PFSK-1 (cell line): ENCODE measurements at regions not wholly inside any gene's neighbourhood (a gene's known extent, or its start where the extent isn't known, plus 50 kb on each side); places are given as distances from the start of the nearest gene placed in this dataset.

Source experiments
- FOXP2 ChIP-seq: optimal IDR thresholded peaks from 2 replicates; pipeline ENCODE3; 2011; ENCODE audit warnings: borderline replicate concordance, control low read depth, inconsistent platforms; ENCODE audit not compliant: insufficient read depth; ENCODE audit errors: extremely low read length, extremely low read depth
- POLR2AphosphoS5 ChIP-seq: IDR thresholded peaks from 2 replicates; pipeline ENCODE4 v1.6.1; 2012; ENCODE audit warnings: low read depth, mild to moderate bottlenecking, control low read depth, low read length, moderate library complexity
- REST ChIP-seq, 2 experiments: IDR thresholded peaks; 2 replicates each; pipeline versions ENCODE4 v1.6.1 to v1.8.0; 2011 to 2012; ENCODE audit warnings: low read depth in 2 of 2, low read length in 2 of 2, control low read depth in 1 of 2, inconsistent platforms in 1 of 2, mild to moderate bottlenecking in 1 of 2, moderate library complexity in 1 of 2; ENCODE audit not compliant: insufficient read depth in 1 of 2
- SIN3A ChIP-seq: IDR thresholded peaks from 2 replicates; pipeline ENCODE4 v1.6.1; 2012; ENCODE audit warnings: mild to moderate bottlenecking, low read length, moderate library complexity, borderline replicate concordance; ENCODE audit not compliant: insufficient read depth
- TAF1 ChIP-seq: IDR thresholded peaks from 2 replicates; pipeline ENCODE4 v1.6.1; 2012; ENCODE audit warnings: low read length, control low read depth, borderline replicate concordance; ENCODE audit not compliant: insufficient read depth

DNA sequence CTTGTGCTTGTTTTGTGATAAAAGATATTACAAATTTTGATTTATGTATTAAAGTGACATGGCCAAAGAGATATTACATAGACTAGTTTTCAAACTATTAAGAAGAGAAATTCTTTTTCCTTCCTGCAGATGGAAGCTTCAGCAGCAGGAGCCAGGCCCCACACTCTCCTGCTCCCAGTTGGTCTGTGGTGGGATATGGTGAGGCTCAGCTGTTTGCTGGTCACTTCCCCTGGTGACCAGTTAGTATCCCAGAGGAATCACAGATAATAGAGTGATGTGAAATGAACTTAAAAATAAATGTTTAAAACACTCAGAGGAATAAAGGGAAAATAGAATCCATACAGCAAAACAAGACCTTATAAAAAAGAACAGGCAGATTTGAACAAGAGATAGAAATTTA is 154.7 kb downstream of the KTN1 start:
- TF ChIP-seq TAF1 (no peak), FOXP2 (no peak), REST (IDR thresholded peaks at IDR 0.05; ENCODE audit: insufficient read depth in 1 of 2, low read depth in 2 of 2, low read length in 2 of 2) (no peak), SIN3A (no peak), POLR2AphosphoS5 (no peak)

DNA sequence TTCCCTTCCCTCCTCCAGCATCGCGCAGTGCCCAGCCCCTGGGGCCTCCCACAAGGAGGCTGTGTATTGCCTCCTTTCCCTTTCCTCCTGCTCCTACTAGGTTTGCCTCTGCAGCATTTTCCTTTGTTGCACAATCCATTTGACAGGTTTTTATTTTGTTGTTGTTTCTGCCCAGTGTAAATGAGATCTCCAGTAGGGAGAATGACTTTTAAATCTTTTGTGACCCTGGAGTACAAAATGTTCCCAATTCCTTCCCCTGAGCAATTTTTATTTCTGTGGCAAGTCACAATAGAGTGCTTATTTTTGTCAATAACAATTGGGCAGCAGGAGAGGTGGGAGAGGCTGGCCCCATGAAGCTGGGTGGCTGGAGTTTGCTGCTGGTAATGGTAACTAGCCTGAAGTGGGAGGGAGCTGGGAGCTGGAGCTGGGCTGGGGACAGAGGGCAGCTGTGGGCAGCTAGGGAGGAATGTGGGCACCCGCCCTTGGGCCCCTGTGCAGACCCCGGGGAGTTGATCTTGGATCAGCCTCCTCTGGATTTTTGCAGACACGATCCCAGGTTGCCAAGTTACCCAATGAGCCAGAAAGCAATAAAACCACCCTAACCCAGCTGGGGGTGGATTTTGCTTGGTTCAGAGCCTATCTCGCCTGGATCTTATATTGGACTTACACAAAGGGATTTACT is 160.1 kb downstream of the KTN1 start:
- TF ChIP-seq REST (IDR thresholded peaks at IDR 0.05; ENCODE audit: insufficient read depth in 1 of 2, low read depth in 2 of 2, low read length in 2 of 2) (no peak), POLR2AphosphoS5 (no peak), SIN3A (no peak), TAF1 (no peak)

GRCh38 chr14:55740649-55740989 is 160.6 kb downstream of the KTN1 start:
- no peak for TF ChIP-seq POLR2AphosphoS5
- TF ChIP-seq FOXP2 = no peak
- TF ChIP-seq SIN3A = no peak
- TF ChIP-seq REST (IDR thresholded peaks at IDR 0.05; ENCODE audit: insufficient read depth in 1 of 2, low read depth in 2 of 2, low read length in 2 of 2) = no peak
- TF ChIP-seq TAF1 = no peak

DNA sequence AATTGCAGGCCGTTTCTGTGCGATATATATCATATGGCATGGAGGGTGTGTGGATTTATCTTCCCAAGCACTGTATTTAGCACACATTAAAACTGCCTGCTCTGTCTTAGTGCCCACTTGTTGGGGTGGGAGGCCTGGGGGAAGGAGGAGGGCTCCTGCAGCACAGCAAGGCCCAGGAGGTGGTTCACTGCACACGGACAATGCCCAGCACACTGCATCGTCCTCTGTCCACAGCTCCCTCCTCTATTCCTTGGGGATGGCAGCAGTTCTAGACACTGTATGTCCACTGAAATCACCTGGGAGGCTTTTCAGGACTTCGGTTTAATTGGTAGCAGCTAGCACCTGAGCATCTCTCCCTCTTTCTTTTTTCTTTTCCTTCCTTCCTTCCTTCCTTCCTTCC is 161.2 kb downstream of the KTN1 start:
- TF ChIP-seq SIN3A = no peak
- no peak for TF ChIP-seq FOXP2
- no peak for TF ChIP-seq TAF1
- no peak for TF ChIP-seq POLR2AphosphoS5
- no peak for TF ChIP-seq REST (IDR thresholded peaks at IDR 0.05; ENCODE audit: insufficient read depth in 1 of 2, low read depth in 2 of 2, low read length in 2 of 2)

GRCh38 chr14:55743551-55743950 is 163.5 kb downstream of the KTN1 start:
- TF ChIP-seq POLR2AphosphoS5 (no peak), FOXP2 (no peak)
